Suppressor macrophage treated with lipopolysaccharide for 1 hour (primary cell): ENCODE measurements at regions not wholly inside any gene's neighbourhood (a gene's known extent, or its start where the extent isn't known, plus 50 kb on each side); places are given as distances from the start of the nearest gene placed in this dataset.
"Not testable (repeated sequence)": the region's sequence is repeated elsewhere in the genome, so short reads cannot be mapped to it uniquely, and the experiment has no call there.

Experiments
- DNase-seq, 3 donors: peaks; one replicate each; pipeline ENCODE4 v3.0.0-alpha.2; 2020 to 2022

GRCh38 chr5:15009420-15009819 is 137.8 kb upstream of the ANKH start:
- no peak for DNase-seq

- no peak for DNase-seq
Measured at GRCh38 chr5:15008921-15009320, 137.3 kb upstream of the ANKH start.

GRCh38 chr5:15008476-15008875 is 136.9 kb upstream of the ANKH start:
- peak; percentile 78 to 83 (median 82) for DNase-seq

- no peak for DNase-seq
Measured at GRCh38 chr5:15007646-15008045, 136.1 kb upstream of the ANKH start.

GRCh38 chr5:15004506-15004905 is 132.9 kb upstream of the ANKH start:
- DNase-seq = no peak

GRCh38 chr5:15003511-15003920 is 131.9 kb upstream of the ANKH start:
- peak; percentile 74 to 83 (median 77) for DNase-seq

GRCh38 chr5:15002791-15003190 is 131.2 kb upstream of the ANKH start:
- no peak for DNase-seq

- peak in 2 of 3 donors; percentile 35 to 44 for DNase-seq
Measured at GRCh38 chr5:15002173-15002572, 130.6 kb upstream of the ANKH start.

- DNase-seq = peak; percentile 50 to 74 (median 73)
Measured at GRCh38 chr5:15001517-15001916, 129.9 kb upstream of the ANKH start.

- peak; percentile 66 to 88 (median 82) for DNase-seq
Measured at GRCh38 chr5:14998491-14998890, 126.9 kb upstream of the ANKH start.

GRCh38 chr5:14996997-14997396 is 125.4 kb upstream of the ANKH start:
- DNase-seq = peak; percentile 65 to 88 (median 87)

- no peak for DNase-seq
Measured at GRCh38 chr5:14995229-14995628, 123.7 kb upstream of the ANKH start.

- not testable (repeated sequence) for DNase-seq
Measured at GRCh38 chr5:14993459-14994133, 122.0 kb upstream of the ANKH start.

- DNase-seq = peak in 2 of 3 donors; percentile 27 to 34
Measured at GRCh38 chr5:14992751-14993458, 121.3 kb upstream of the ANKH start.

- no peak for DNase-seq
Measured at GRCh38 chr5:14988223-14988622, 116.6 kb upstream of the ANKH start.

GRCh38 chr5:14986413-14986812 is 114.8 kb upstream of the ANKH start:
- DNase-seq = no peak

GRCh38 chr5:14983666-14984441 is 112.3 kb upstream of the ANKH start:
- DNase-seq = no peak

- peak in 1 of 3 donors; percentile 29 for DNase-seq
Measured at GRCh38 chr5:14980698-14981097, 109.1 kb upstream of the ANKH start.

- DNase-seq = no peak
Measured at GRCh38 chr5:14977058-14977685, 105.6 kb upstream of the ANKH start.

- no peak for DNase-seq
Measured at GRCh38 chr5:14976486-14976885, 104.9 kb upstream of the ANKH start.

GRCh38 chr5:14971873-14972272 is 100.3 kb upstream of the ANKH start:
- DNase-seq = no peak

GRCh38 chr5:14968796-14969195 is 97.2 kb upstream of the ANKH start:
- DNase-seq = no peak

- DNase-seq = no peak
Measured at GRCh38 chr5:14967166-14967565, 95.6 kb upstream of the ANKH start.
